GM21381 (cell line): ENCODE measurements at regions not wholly inside any gene's neighbourhood (a gene's known extent, or its start where the extent isn't known, plus 50 kb on each side); places are given as distances from the start of the nearest gene placed in this dataset.

Source experiments
- ATAC-seq: cut with Tn5 transposase; IDR thresholded peaks from one replicate; pipeline ENCODE4 v1.9.1; 2021; ENCODE audit warnings: mild to moderate bottlenecking, moderate library complexity; ENCODE audit not compliant: unreplicated experiment

GRCh38 chr1:63112155-63112900 lies 210.0 kb upstream of the FOXD3 start:
- ATAC-seq: no peak

GRCh38 chr1:63115527-63115926 lies 206.8 kb upstream of the FOXD3 start:
- ATAC-seq: no peak

- ATAC-seq: no peak
Measured at GRCh38 chr1:63116016-63116415, 206.4 kb upstream of the FOXD3 start.

- ATAC-seq: no peak
Measured at GRCh38 chr1:63119575-63120155, 202.7 kb upstream of the FOXD3 start.

GRCh38 chr1:63122079-63122478 lies 200.3 kb upstream of the FOXD3 start:
- ATAC-seq: no peak

GRCh38 chr1:63124666-63125191 lies 197.6 kb upstream of the FOXD3 start:
- ATAC-seq: peak; percentile 78

GRCh38 chr1:63126104-63126503 lies 196.3 kb upstream of the FOXD3 start:
- no peak for ATAC-seq

- ATAC-seq: no peak
Measured at GRCh38 chr1:63127376-63127775, 195.0 kb upstream of the FOXD3 start.

GRCh38 chr1:63128556-63128955 lies 193.8 kb upstream of the FOXD3 start:
- no peak for ATAC-seq

GRCh38 chr1:63129184-63129583 lies 193.2 kb upstream of the FOXD3 start:
- no peak for ATAC-seq

GRCh38 chr1:63129855-63130254 lies 192.5 kb upstream of the FOXD3 start:
- no peak for ATAC-seq

GRCh38 chr1:63134501-63135173 lies 187.7 kb upstream of the FOXD3 start:
- ATAC-seq: no peak

- ATAC-seq: no peak
Measured at GRCh38 chr1:63135174-63135512, 187.2 kb upstream of the FOXD3 start.

GRCh38 chr1:63135801-63136200 lies 186.6 kb upstream of the FOXD3 start:
- ATAC-seq: no peak

- ATAC-seq: no peak
Measured at GRCh38 chr1:63142001-63142400, 180.4 kb upstream of the FOXD3 start.

GRCh38 chr1:63143482-63143881 lies 178.9 kb upstream of the FOXD3 start:
- no peak for ATAC-seq

GRCh38 chr1:63147783-63148182 lies 174.6 kb upstream of the FOXD3 start:
- no peak for ATAC-seq

GRCh38 chr1:63148825-63149645 lies 173.3 kb upstream of the FOXD3 start:
- peak; percentile 79 for ATAC-seq

- no peak for ATAC-seq
Measured at GRCh38 chr1:63152572-63152971, 169.8 kb upstream of the FOXD3 start.

- no peak for ATAC-seq
Measured at GRCh38 chr1:63155437-63155836, 166.9 kb upstream of the FOXD3 start.

- ATAC-seq: no peak
Measured at GRCh38 chr1:63157085-63157484, 165.3 kb upstream of the FOXD3 start.
